ENCODE measurements at regions not wholly inside any gene's neighbourhood (a gene's known extent, or its start where the extent isn't known, plus 50 kb on each side); places are given as distances from the start of the nearest gene placed in this dataset.
A peak's percentile ranks its signal among the peaks of the same experiment; 100 is the strongest.

DNA sequence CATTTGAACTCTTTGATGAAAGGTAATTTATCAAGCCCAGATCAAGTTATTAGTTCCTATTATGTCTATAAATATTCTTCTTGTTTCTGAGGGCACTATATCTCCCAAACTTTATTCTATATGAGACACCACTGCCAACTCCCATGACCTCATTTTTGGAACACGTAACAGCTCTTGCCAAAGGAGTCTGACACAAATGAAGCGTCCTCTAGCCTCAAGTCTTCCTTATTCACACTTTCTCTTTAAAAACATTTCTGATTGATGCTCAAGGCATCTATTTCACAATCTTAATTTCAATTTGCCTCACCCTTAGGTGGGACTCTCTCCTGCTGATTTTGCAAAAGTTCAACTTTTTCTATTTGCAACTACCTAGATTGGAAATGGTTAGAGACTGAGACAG is 848.4 kb downstream of the GATA3 start:
- H3K9me3 ChIP-seq (ENCODE audit: control insufficient read depth, insufficient read depth, low read length): no peaks in the 10 kb centered on the region
- no CpG with 5 or more reads among the region's 2 CpGs for WGBS (ENCODE audit: insufficient coverage, insufficient read length)
- DNase-seq (ENCODE audit: low read depth, low spot score): no peak

DNA sequence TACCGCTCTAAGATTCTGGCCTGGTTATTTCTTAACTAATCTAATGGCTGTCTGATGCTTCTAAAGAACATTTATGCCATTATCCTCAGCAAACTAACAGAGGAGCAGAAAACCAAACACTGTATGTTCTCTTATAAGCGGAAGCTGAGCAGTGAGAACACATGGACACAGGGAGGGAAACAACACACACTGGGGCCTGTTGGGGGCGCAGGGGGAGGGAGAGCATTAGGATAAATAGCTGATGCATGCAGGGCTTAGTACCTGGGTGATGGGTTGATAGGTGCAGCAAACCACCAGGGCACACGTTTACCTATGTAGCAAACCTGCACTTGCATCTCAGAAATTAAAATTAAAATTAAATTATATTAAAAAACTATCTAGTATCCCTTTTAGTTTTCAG is 853.5 kb downstream of the GATA3 start:
- no peak overlapping the region for H3K27ac ChIP-seq (ENCODE audit: low read length)
- H3K27me3 ChIP-seq (ENCODE audit: control insufficient read depth, insufficient read depth, low read length): no peaks in the 10 kb centered on the region
- H3K9me3 ChIP-seq (ENCODE audit: control insufficient read depth, insufficient read depth, low read length): no peaks in the 10 kb centered on the region
- H3K36me3 ChIP-seq (ENCODE audit: control insufficient read depth, insufficient read depth, low read length): no peaks in the 10 kb centered on the region
- WGBS (ENCODE audit: insufficient coverage, insufficient read length): no CpG with 5 or more reads among the region's 4 CpGs
- DNase-seq (ENCODE audit: low read depth, low spot score): no peak
- H3K4me1 ChIP-seq (ENCODE audit: control insufficient read depth, insufficient read depth, low read length): no peaks in the 10 kb centered on the region
- H3K4me3 ChIP-seq (ENCODE audit: low read length): no peak overlapping the region

More for the DNA sequence above, 848.4 kb downstream of the GATA3 start:
- H3K4me1 ChIP-seq (ENCODE audit: control insufficient read depth, insufficient read depth, low read length): no peaks in the 10 kb centered on the region
- no peaks in the 10 kb centered on the region for H3K36me3 ChIP-seq (ENCODE audit: control insufficient read depth, insufficient read depth, low read length)
- no peaks in the 10 kb centered on the region for H3K27me3 ChIP-seq (ENCODE audit: control insufficient read depth, insufficient read depth, low read length)
- H3K27ac ChIP-seq (ENCODE audit: low read length): no peak overlapping the region
- H3K4me3 ChIP-seq (ENCODE audit: low read length): no peak overlapping the region

DNA sequence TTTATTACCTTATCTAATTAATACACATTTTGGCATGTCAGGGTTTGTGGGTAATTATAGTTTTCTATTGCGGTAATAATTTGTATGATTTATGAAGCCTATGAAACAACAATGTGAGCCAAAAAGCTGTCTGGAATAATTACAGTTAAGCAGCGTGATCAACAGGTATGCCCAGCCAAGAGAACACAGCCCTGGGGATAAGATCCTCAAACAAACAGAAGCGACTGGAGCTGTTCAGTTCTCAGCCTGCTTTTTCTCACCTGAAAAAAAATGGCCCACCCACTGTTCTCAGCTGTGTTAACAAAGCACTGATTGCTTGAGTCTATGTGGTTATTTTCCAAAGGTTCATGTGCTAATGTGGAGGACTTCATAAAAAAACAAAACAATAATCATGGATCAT is 855.8 kb downstream of the GATA3 start:
- no CpG with 5 or more reads among the region's 3 CpGs for WGBS (ENCODE audit: insufficient coverage, insufficient read length)
- H3K9me3 ChIP-seq (ENCODE audit: control insufficient read depth, insufficient read depth, low read length): no peaks in the 10 kb centered on the region
- DNase-seq (ENCODE audit: low read depth, low spot score): no peak
- no peak overlapping the region for H3K27ac ChIP-seq (ENCODE audit: low read length)
- no peaks in the 10 kb centered on the region for H3K4me1 ChIP-seq (ENCODE audit: control insufficient read depth, insufficient read depth, low read length)
- no peaks in the 10 kb centered on the region for H3K27me3 ChIP-seq (ENCODE audit: control insufficient read depth, insufficient read depth, low read length)
- H3K36me3 ChIP-seq (ENCODE audit: control insufficient read depth, insufficient read depth, low read length): no peaks in the 10 kb centered on the region
- no peak overlapping the region for H3K4me3 ChIP-seq (ENCODE audit: low read length)

DNA sequence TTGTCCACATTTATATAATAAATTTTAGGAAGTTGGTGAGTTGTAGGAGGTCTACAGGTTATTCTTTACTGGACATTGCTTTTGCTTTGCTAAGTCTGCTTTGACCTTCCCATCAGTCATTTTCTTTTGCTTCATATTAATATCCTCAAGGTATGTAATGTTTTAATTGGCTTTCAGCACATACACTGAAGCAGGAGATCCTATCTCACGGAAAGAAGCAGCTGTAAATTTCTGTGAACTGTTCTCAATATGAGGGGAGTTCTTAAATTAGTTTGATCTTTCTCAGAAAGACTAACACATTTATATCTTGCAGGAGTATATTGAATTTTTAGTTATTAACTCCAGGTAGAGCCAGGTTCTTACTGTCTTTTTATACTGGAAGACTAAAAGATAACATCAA is 856.5 kb downstream of the GATA3 start:
- no peaks in the 10 kb centered on the region for H3K27me3 ChIP-seq (ENCODE audit: control insufficient read depth, insufficient read depth, low read length)
- H3K27ac ChIP-seq (ENCODE audit: low read length): no peak overlapping the region
- no peaks in the 10 kb centered on the region for H3K9me3 ChIP-seq (ENCODE audit: control insufficient read depth, insufficient read depth, low read length)
- no peak for DNase-seq (ENCODE audit: low read depth, low spot score)
- no peak overlapping the region for H3K4me3 ChIP-seq (ENCODE audit: low read length)
- no peaks in the 10 kb centered on the region for H3K36me3 ChIP-seq (ENCODE audit: control insufficient read depth, insufficient read depth, low read length)
- no CpG with 5 or more reads among the region's 1 CpG for WGBS (ENCODE audit: insufficient coverage, insufficient read length)
- no peaks in the 10 kb centered on the region for H3K4me1 ChIP-seq (ENCODE audit: control insufficient read depth, insufficient read depth, low read length)

DNA sequence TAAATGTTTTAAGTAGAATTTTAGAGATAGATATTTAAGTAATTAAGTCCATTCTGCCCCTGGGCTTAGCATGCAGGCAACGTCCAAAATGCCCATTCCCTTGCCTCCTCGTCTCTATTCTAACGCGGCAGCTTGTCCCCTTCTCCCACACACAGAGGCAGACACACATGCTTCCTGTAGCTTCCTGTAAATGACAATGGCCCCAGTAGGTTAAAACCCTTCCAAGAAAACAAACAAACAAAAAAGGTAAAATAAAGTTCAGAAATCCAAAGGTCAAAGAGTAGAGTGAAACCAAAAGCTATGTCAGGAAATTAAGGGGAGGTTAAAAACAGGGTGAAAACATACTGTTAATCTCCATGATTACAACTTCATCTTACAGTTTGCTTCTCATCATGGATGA is 857.6 kb downstream of the GATA3 start:
- no peaks in the 10 kb centered on the region for H3K27me3 ChIP-seq (ENCODE audit: control insufficient read depth, insufficient read depth, low read length)
- no CpG with 5 or more reads among the region's 4 CpGs for WGBS (ENCODE audit: insufficient coverage, insufficient read length)
- H3K4me1 ChIP-seq (ENCODE audit: control insufficient read depth, insufficient read depth, low read length): no peaks in the 10 kb centered on the region
- DNase-seq (ENCODE audit: low read depth, low spot score): no peak
- no peak overlapping the region for H3K4me3 ChIP-seq (ENCODE audit: low read length)
- H3K36me3 ChIP-seq (ENCODE audit: control insufficient read depth, insufficient read depth, low read length): no peaks in the 10 kb centered on the region
- no peaks in the 10 kb centered on the region for H3K9me3 ChIP-seq (ENCODE audit: control insufficient read depth, insufficient read depth, low read length)
- no peak overlapping the region for H3K27ac ChIP-seq (ENCODE audit: low read length)

DNA sequence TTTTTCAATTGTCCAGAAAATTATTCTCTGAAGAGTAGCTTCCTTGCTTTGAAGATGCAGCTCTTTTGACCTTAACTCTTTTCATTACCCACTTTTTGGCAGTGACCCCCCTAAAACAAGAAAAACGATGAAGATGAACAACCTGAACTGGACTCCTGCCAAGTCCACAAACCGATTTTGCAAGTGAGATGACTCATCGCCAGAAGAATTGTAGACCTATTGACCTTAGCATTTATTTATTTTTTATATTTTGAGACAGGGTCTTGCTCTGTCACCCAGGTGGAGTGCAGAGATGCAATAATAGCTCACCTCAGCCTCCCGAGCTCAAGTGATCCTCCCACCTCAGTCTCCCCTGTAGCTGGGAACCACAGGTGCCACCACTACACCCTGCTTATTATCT is 859.2 kb downstream of the GATA3 start:
- DNase-seq (ENCODE audit: low read depth, low spot score): no peak
- no peaks in the 10 kb centered on the region for H3K36me3 ChIP-seq (ENCODE audit: control insufficient read depth, insufficient read depth, low read length)
- H3K4me1 ChIP-seq (ENCODE audit: control insufficient read depth, insufficient read depth, low read length): no peaks in the 10 kb centered on the region
- H3K27me3 ChIP-seq (ENCODE audit: control insufficient read depth, insufficient read depth, low read length): no peaks in the 10 kb centered on the region
- no peaks in the 10 kb centered on the region for H3K9me3 ChIP-seq (ENCODE audit: control insufficient read depth, insufficient read depth, low read length)
- no CpG with 5 or more reads among the region's 4 CpGs for WGBS (ENCODE audit: insufficient coverage, insufficient read length)
- no peak overlapping the region for H3K4me3 ChIP-seq (ENCODE audit: low read length)
- H3K27ac ChIP-seq (ENCODE audit: low read length): no peak overlapping the region

DNA sequence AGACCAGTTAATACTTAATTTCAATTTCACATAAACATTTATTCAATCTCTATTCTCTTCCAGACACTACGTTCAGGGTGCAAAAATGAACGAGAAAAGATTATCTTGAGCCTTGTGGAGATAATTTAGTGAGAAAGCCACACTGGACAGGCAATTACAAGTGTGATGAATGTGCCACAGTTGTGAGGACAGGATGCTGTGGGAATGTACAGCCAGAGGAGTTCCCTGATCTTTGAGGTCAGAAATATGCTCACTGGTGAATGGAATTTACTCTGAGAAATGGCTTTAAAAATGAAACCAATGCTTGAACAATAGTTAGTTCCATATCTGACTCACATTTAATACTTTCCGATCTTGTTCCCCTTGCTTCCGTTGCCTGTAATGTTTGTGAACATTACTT is 864.8 kb downstream of the GATA3 start:
- Histone ChIP-seq H3K9me3 (ENCODE audit: control insufficient read depth, insufficient read depth, low read length) (no peaks in the 10 kb centered on the region), H3K4me3 (ENCODE audit: low read length) (no peak overlapping the region), H3K27me3 (ENCODE audit: control insufficient read depth, insufficient read depth, low read length) (no peaks in the 10 kb centered on the region), H3K4me1 (ENCODE audit: control insufficient read depth, insufficient read depth, low read length) (no peaks in the 10 kb centered on the region; the same call in 1 of the 2 replicates), H3K27ac (ENCODE audit: low read length) (no peak overlapping the region), H3K36me3 (ENCODE audit: control insufficient read depth, insufficient read depth, low read length) (no peaks in the 10 kb centered on the region)
- DNase-seq (ENCODE audit: low read depth, low spot score): no peak
- WGBS (ENCODE audit: insufficient coverage, insufficient read length): no CpG with 5 or more reads among the region's 4 CpGs

DNA sequence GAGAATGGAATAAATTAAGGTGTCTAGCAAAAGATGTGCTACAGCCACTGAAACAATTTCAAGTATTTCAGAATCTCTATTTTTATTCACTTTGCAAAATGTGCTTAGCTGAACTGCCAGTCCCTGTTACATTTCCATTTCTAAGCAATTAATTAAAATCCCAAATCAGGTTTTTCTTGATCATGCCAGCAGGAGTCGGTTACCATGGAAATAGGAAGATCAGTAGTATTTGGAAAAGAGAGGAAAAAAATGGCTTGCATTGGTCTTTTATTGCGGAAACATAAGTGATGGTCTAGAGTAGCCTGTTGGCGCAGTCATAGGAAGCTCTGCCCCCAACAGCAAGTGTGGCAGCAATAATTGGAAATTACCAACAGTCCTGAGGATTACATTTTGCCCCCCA is 867.1 kb downstream of the GATA3 start:
- Histone ChIP-seq H3K4me3 (ENCODE audit: low read length) (no peak overlapping the region), H3K9me3 (ENCODE audit: control insufficient read depth, insufficient read depth, low read length) (no peaks in the 10 kb centered on the region), H3K36me3 (ENCODE audit: control insufficient read depth, insufficient read depth, low read length) (no peaks in the 10 kb centered on the region), H3K27me3 (ENCODE audit: control insufficient read depth, insufficient read depth, low read length) (no peaks in the 10 kb centered on the region), H3K27ac (ENCODE audit: low read length) (no peak overlapping the region), H3K4me1 (ENCODE audit: control insufficient read depth, insufficient read depth, low read length) (no peaks in the 10 kb centered on the region; the same call in 1 of the 2 replicates)
- peak; percentile 16 for DNase-seq (ENCODE audit: low read depth, low spot score)
- WGBS (ENCODE audit: insufficient coverage, insufficient read length): no CpG with 5 or more reads among the region's 3 CpGs

DNA sequence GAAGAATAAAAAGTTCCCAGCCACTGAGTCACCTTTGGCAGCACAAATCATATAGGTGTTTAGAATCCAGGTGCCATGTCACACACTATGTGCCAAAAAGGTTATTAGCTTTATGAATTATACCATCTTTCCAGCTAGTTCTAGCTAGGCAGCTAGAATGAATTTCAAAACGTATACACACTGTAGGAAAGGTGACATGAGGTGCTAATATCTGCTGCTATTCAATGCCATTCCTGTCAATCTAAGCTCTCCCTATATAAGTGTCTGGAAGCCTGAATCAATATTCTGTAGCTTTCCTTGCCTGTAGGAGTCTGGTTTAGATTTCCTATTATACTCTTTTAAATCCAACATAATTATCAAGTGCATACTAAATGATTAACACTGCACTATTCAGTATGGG is 868.6 kb downstream of the GATA3 start:
- WGBS (ENCODE audit: insufficient coverage, insufficient read length): no CpG with 5 or more reads among the region's 1 CpG
- no peak overlapping the region for H3K4me3 ChIP-seq (ENCODE audit: low read length)
- no peaks in the 10 kb centered on the region for H3K36me3 ChIP-seq (ENCODE audit: control insufficient read depth, insufficient read depth, low read length)
- H3K27ac ChIP-seq (ENCODE audit: low read length): no peak overlapping the region
- no peaks in the 10 kb centered on the region for H3K9me3 ChIP-seq (ENCODE audit: control insufficient read depth, insufficient read depth, low read length)
- no peaks in the 10 kb centered on the region for H3K27me3 ChIP-seq (ENCODE audit: control insufficient read depth, insufficient read depth, low read length)
- no peaks in the 10 kb centered on the region; the same call in 1 of the 2 replicates for H3K4me1 ChIP-seq (ENCODE audit: control insufficient read depth, insufficient read depth, low read length)
- no peak for DNase-seq (ENCODE audit: low read depth, low spot score)

DNA sequence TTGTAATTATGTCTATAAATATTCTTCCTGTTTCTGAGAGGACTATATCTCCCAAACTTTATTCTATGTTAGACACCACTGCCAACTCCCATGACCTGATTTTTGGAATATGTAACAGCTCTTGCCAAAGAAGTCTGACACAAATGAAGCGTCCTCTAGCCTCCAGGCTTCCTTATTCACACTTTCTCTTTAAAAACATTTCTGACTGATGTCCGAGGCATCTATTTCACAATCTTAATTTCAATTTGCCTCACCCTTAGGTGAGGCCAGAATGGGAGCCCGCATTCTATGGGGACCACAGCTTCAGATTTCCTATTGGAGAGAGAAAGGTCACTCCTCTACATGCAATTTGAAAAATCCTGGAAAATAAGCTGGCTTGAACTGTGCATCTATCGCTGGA is 873.2 kb downstream of the GATA3 start:
- no peaks in the 10 kb centered on the region for H3K9me3 ChIP-seq (ENCODE audit: control insufficient read depth, insufficient read depth, low read length)
- H3K36me3 ChIP-seq (ENCODE audit: control insufficient read depth, insufficient read depth, low read length): no peaks in the 10 kb centered on the region
- H3K4me1 ChIP-seq (ENCODE audit: control insufficient read depth, insufficient read depth, low read length): no peaks in the 10 kb centered on the region
- no CpG with 5 or more reads among the region's 4 CpGs for WGBS (ENCODE audit: insufficient coverage, insufficient read length)
- DNase-seq (ENCODE audit: low read depth, low spot score): no peak
- no peak overlapping the region for H3K4me3 ChIP-seq (ENCODE audit: low read length)
- H3K27me3 ChIP-seq (ENCODE audit: control insufficient read depth, insufficient read depth, low read length): no peaks in the 10 kb centered on the region
- H3K27ac ChIP-seq (ENCODE audit: low read length): no peak overlapping the region

DNA sequence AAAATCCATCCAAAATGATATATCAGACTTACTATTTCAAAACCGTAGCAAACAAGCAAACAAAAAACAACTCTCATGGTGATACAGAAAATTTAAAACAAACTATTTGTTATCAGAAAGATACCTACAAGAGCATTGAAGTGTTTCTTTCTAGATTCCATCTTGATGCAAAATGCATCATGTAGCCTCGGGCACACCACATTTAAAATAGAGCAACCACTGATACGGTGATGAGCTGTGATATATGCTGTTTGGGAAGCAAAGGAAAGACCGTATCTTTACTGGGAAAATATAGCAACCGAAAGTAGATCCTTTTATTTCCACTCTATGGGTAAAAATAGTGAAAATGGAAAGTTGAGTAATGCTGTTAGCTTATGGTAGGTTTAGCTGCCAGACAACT is 892.0 kb downstream of the GATA3 start:
- no peaks in the 10 kb centered on the region for H3K9me3 ChIP-seq (ENCODE audit: control insufficient read depth, insufficient read depth, low read length)
- WGBS (ENCODE audit: insufficient coverage, insufficient read length): no CpG with 5 or more reads among the region's 5 CpGs
- H3K27ac ChIP-seq (ENCODE audit: low read length): no peak overlapping the region
- H3K4me3 ChIP-seq (ENCODE audit: low read length): no peak overlapping the region
- no peaks in the 10 kb centered on the region for H3K36me3 ChIP-seq (ENCODE audit: control insufficient read depth, insufficient read depth, low read length)
- no peak for DNase-seq (ENCODE audit: low read depth, low spot score)
- H3K27me3 ChIP-seq (ENCODE audit: control insufficient read depth, insufficient read depth, low read length): no peaks in the 10 kb centered on the region
- no peaks in the 10 kb centered on the region for H3K4me1 ChIP-seq (ENCODE audit: control insufficient read depth, insufficient read depth, low read length)

All from iPS DF 6.9 (cell line).